HG03520 (cell line): ENCODE measurements at regions not wholly inside any gene's neighbourhood (a gene's known extent, or its start where the extent isn't known, plus 50 kb on each side); places are given as distances from the start of the nearest gene placed in this dataset.

Experiments used
- ATAC-seq: cut with Tn5 transposase; IDR thresholded peaks from one replicate; pipeline ENCODE4 v1.9.1; 2021; ENCODE audit warnings: mild to moderate bottlenecking, moderate library complexity; ENCODE audit not compliant: unreplicated experiment

- no peak for ATAC-seq
These were observed 629.8 kb downstream of the ETV1 start for GRCh38 chr7:13359656-13360055.

- ATAC-seq, result no peak
These were observed 602.7 kb downstream of the ETV1 start for GRCh38 chr7:13386741-13387140.

- ATAC-seq, result no peak
These were observed 581.6 kb downstream of the ETV1 start for GRCh38 chr7:13407911-13408310.

- no peak for ATAC-seq
These were observed 578.3 kb downstream of the ETV1 start for GRCh38 chr7:13411151-13411550.

GRCh38 chr7:13411636-13412035, 577.8 kb downstream of the ETV1 start:
- ATAC-seq, result no peak

- no peak for ATAC-seq
These were observed 575.3 kb downstream of the ETV1 start for GRCh38 chr7:13414181-13414580.

GRCh38 chr7:13414661-13415107, 574.8 kb downstream of the ETV1 start:
- ATAC-seq, result no peak

- ATAC-seq, result no peak
These were observed 573.4 kb downstream of the ETV1 start for GRCh38 chr7:13416071-13416470.

- ATAC-seq, result no peak
These were observed 572.9 kb downstream of the ETV1 start for GRCh38 chr7:13416544-13416943.

GRCh38 chr7:13420726-13421125, 568.7 kb downstream of the ETV1 start:
- ATAC-seq, result no peak

- no peak for ATAC-seq
These were observed 567.7 kb downstream of the ETV1 start for GRCh38 chr7:13421776-13422175.

- no peak for ATAC-seq
These were observed 555.5 kb downstream of the ETV1 start for GRCh38 chr7:13433946-13434345.

- no peak for ATAC-seq
These were observed 547.2 kb downstream of the ETV1 start for GRCh38 chr7:13442226-13442625.

- ATAC-seq, result no peak
These were observed 541.8 kb downstream of the ETV1 start for GRCh38 chr7:13447637-13448036.

- ATAC-seq, result no peak
These were observed 541.2 kb downstream of the ETV1 start for GRCh38 chr7:13448243-13448642.

- ATAC-seq, result no peak
These were observed 540.0 kb downstream of the ETV1 start for GRCh38 chr7:13449460-13449859.

GRCh38 chr7:13454916-13455592, 534.4 kb downstream of the ETV1 start:
- no peak for ATAC-seq

- ATAC-seq, result no peak
These were observed 531.7 kb downstream of the ETV1 start for GRCh38 chr7:13457790-13458189.

GRCh38 chr7:13466874-13467547, 522.5 kb downstream of the ETV1 start:
- ATAC-seq, result no peak

- no peak for ATAC-seq
These were observed 512.5 kb downstream of the ETV1 start for GRCh38 chr7:13476881-13477444.

GRCh38 chr7:13489386-13489785, 500.1 kb downstream of the ETV1 start:
- no peak for ATAC-seq

GRCh38 chr7:13496976-13497375, 492.5 kb downstream of the ETV1 start:
- ATAC-seq, result no peak
